ENCODE measurements at regions not wholly inside any gene's neighbourhood (a gene's known extent, or its start where the extent isn't known, plus 50 kb on each side); places are given as distances from the start of the nearest gene placed in this dataset.
"Not testable (repeated sequence)": the region's sequence is repeated elsewhere in the genome, so short reads cannot be mapped to it uniquely, and the experiment has no call there.

GRCh38 chr4:179165000-179165738 lies 1722.9 kb upstream of the AGA start:
- Histone ChIP-seq H3K4me1 (no peaks in the 10 kb centered on the region), H3K27ac (no peak overlapping the region), H3K36me3 (replicated peaks in 1 of 2; ENCODE audit: insufficient read depth in 1 of 2, low read depth in 2 of 2) (no peaks in the 10 kb centered on the region), H3K4me3 (no peak overlapping the region), H3K27me3 (no peaks in the 10 kb centered on the region), H3K9me3 (no peaks in the 10 kb centered on the region)
- DNase-seq (no peak), ATAC-seq (no peak)
- no peak for TF ChIP-seq POLR2A (IDR thresholded peaks at IDR 0.05)
- no peak for TF ChIP-seq CTCF (IDR thresholded peaks at IDR 0.05)
- intact Hi-C loops (cut with DNase I): no loop called here
- WGBS, 2 donors: 70 to 81% methylated on average over 4 of the region's 4 CpGs

GRCh38 chr4:179165862-179166261 lies 1723.6 kb upstream of the AGA start:
- Histone ChIP-seq H3K27ac (no peak overlapping the region), H3K27me3 (no peaks in the 10 kb centered on the region), H3K36me3 (replicated peaks in 1 of 2; ENCODE audit: insufficient read depth in 1 of 2, low read depth in 2 of 2) (no peaks in the 10 kb centered on the region), H3K9me3 (no peaks in the 10 kb centered on the region), H3K4me1 (no peaks in the 10 kb centered on the region), H3K4me3 (no peak overlapping the region)
- DNase-seq (no peak), ATAC-seq (no peak)
- intact Hi-C loops (cut with DNase I): no loop called here
- WGBS, 2 donors: 20% methylated on average over 3 of the region's 3 CpGs
- TF ChIP-seq POLR2A (IDR thresholded peaks at IDR 0.05) (no peak), CTCF (IDR thresholded peaks at IDR 0.05) (no peak)

GRCh38 chr4:179170308-179170707 lies 1728.1 kb upstream of the AGA start:
- WGBS, 2 donors: 70 to 75% methylated on average over 5 of the region's 5 CpGs

GRCh38 chr4:179182741-179183140 lies 1740.5 kb upstream of the AGA start:
- Histone ChIP-seq H3K36me3 (replicated peaks in 1 of 2; ENCODE audit: insufficient read depth in 1 of 2, low read depth in 2 of 2) (no peaks in the 10 kb centered on the region), H3K27ac (no peak overlapping the region), H3K27me3 (no peaks in the 10 kb centered on the region), H3K4me3 (no peak overlapping the region), H3K4me1 (no peaks in the 10 kb centered on the region), H3K9me3 (no peaks in the 10 kb centered on the region)
- ATAC-seq: no peak
- TF ChIP-seq CTCF (IDR thresholded peaks at IDR 0.05) (no peak), POLR2A (IDR thresholded peaks at IDR 0.05) (no peak)
- no peak for DNase-seq
- intact Hi-C loops (cut with DNase I): no loop called here

More at GRCh38 chr4:179170308-179170707, 1728.1 kb upstream of the AGA start:
- intact Hi-C loops (cut with DNase I); H3K27me3 ChIP-seq; H3K9me3 ChIP-seq; H3K4me1 ChIP-seq; H3K27ac ChIP-seq; H3K4me3 ChIP-seq; ATAC-seq; H3K36me3 ChIP-seq (replicated peaks in 1 of 2; ENCODE audit: insufficient read depth in 1 of 2, low read depth in 2 of 2); DNase-seq: not testable (repeated sequence)

GRCh38 chr4:179195887-179196286 lies 1753.7 kb upstream of the AGA start:
- TF ChIP-seq CTCF (IDR thresholded peaks at IDR 0.05): no peak
- no peak for TF ChIP-seq POLR2A (IDR thresholded peaks at IDR 0.05)
- no peaks in the 10 kb centered on the region for H3K9me3 ChIP-seq
- intact Hi-C loops (cut with DNase I): no loop called here
- H3K27ac ChIP-seq: no peak overlapping the region
- DNase-seq: no peak
- no peaks in the 10 kb centered on the region for H3K36me3 ChIP-seq (replicated peaks in 1 of 2; ENCODE audit: insufficient read depth in 1 of 2, low read depth in 2 of 2)
- no peak for ATAC-seq
- no peaks in the 10 kb centered on the region for H3K4me1 ChIP-seq
- 61% methylated on average over 2 of the region's 2 CpGs for WGBS, 2 donors
- no peaks in the 10 kb centered on the region for H3K27me3 ChIP-seq
- no peak overlapping the region for H3K4me3 ChIP-seq
